ENCODE measurements at regions not wholly inside any gene's neighbourhood (a gene's known extent, or its start where the extent isn't known, plus 50 kb on each side); places are given as distances from the start of the nearest gene placed in this dataset.

GRCh38 chr4:30879855-30880598, 159.9 kb downstream of the PCDH7 start:
- no peak for DNase-seq

GRCh38 chr4:30881985-30882384, 161.8 kb downstream of the PCDH7 start:
- DNase-seq: no peak

- DNase-seq: no peak
Measured at GRCh38 chr4:30882443-30882842, 162.3 kb downstream of the PCDH7 start.

- no peak for DNase-seq
Measured at GRCh38 chr4:30882995-30883675, 163.0 kb downstream of the PCDH7 start.

GRCh38 chr4:30901461-30902451, 181.6 kb downstream of the PCDH7 start:
- DNase-seq: no peak

GRCh38 chr4:30903502-30904214, 183.5 kb downstream of the PCDH7 start:
- DNase-seq: no peak

GRCh38 chr4:30904215-30904555, 184.0 kb downstream of the PCDH7 start:
- DNase-seq: no peak

GRCh38 chr4:30904588-30904987, 184.4 kb downstream of the PCDH7 start:
- no peak for DNase-seq

GRCh38 chr4:30912098-30912714, 192.0 kb downstream of the PCDH7 start:
- DNase-seq: no peak

- DNase-seq: no peak
Measured at GRCh38 chr4:30916337-30917274, 196.4 kb downstream of the PCDH7 start.

GRCh38 chr4:30917946-30918345, 197.8 kb downstream of the PCDH7 start:
- no peak for DNase-seq

GRCh38 chr4:30919458-30919857, 199.3 kb downstream of the PCDH7 start:
- DNase-seq: no peak

GRCh38 chr4:30920043-30920442, 199.9 kb downstream of the PCDH7 start:
- no peak for DNase-seq

- DNase-seq: no peak
Measured at GRCh38 chr4:30922625-30923024, 202.5 kb downstream of the PCDH7 start.

- no peak for DNase-seq
Measured at GRCh38 chr4:30924495-30924894, 204.3 kb downstream of the PCDH7 start.

- DNase-seq: no peak
Measured at GRCh38 chr4:30929649-30930048, 209.5 kb downstream of the PCDH7 start.

GRCh38 chr4:30930276-30930675, 210.1 kb downstream of the PCDH7 start:
- no peak for DNase-seq

- no peak for DNase-seq
Measured at GRCh38 chr4:30932581-30932980, 212.4 kb downstream of the PCDH7 start.

GRCh38 chr4:30939069-30939468, 218.9 kb downstream of the PCDH7 start:
- DNase-seq: no peak

- no peak for DNase-seq
Measured at GRCh38 chr4:30939684-30940083, 219.5 kb downstream of the PCDH7 start.

- DNase-seq: no peak
Measured at GRCh38 chr4:30941641-30942040, 221.5 kb downstream of the PCDH7 start.

Measured in activated CD4-positive, alpha-beta T cell treated with anti-CD3 and anti-CD28 coated beads, Interleukin-10, Interleukin-2, amounts not matched to agents 100 ng/mL and 50 ng/mL, durations not matched to agents 16 hours and 8 hours (primary cell).